SW 1271 (cell line): ENCODE measurements at regions not wholly inside any gene's neighbourhood (a gene's known extent, or its start where the extent isn't known, plus 50 kb on each side); places are given as distances from the start of the nearest gene placed in this dataset.

Source experiments
- DNase-seq, 2 experiments: peaks; one replicate each; lab custom pipeline; 2025; lab: John Stamatoyannopoulos, UW

- DNase-seq = no peak
These were observed 326.7 kb downstream of the ATP23 start for GRCh38 chr12:58268069-58268468.

GRCh38 chr12:58269476-58269875, 328.1 kb downstream of the ATP23 start:
- DNase-seq = no peak

GRCh38 chr12:58270966-58271705, 329.8 kb downstream of the ATP23 start:
- DNase-seq = no peak

GRCh38 chr12:58272461-58272860, 331.1 kb downstream of the ATP23 start:
- DNase-seq = no peak

GRCh38 chr12:58277231-58277630, 335.9 kb downstream of the ATP23 start:
- no peak for DNase-seq

- no peak for DNase-seq
These were observed 342.2 kb downstream of the ATP23 start for GRCh38 chr12:58283553-58283952.

GRCh38 chr12:58285551-58285950, 344.2 kb downstream of the ATP23 start:
- no peak for DNase-seq

GRCh38 chr12:58286353-58286752, 345.0 kb downstream of the ATP23 start:
- DNase-seq = no peak

- DNase-seq = no peak
These were observed 346.8 kb downstream of the ATP23 start for GRCh38 chr12:58288190-58288589.

- no peak for DNase-seq
These were observed 349.7 kb downstream of the ATP23 start for GRCh38 chr12:58291106-58291505.

GRCh38 chr12:58293308-58293982, 352.1 kb downstream of the ATP23 start:
- no peak for DNase-seq

- DNase-seq = no peak
These were observed 353.9 kb downstream of the ATP23 start for GRCh38 chr12:58295268-58295667.

- no peak for DNase-seq
These were observed 355.5 kb downstream of the ATP23 start for GRCh38 chr12:58296863-58297262.

GRCh38 chr12:58298803-58299202, 357.4 kb downstream of the ATP23 start:
- DNase-seq = no peak

GRCh38 chr12:58299371-58299770, 358.0 kb downstream of the ATP23 start:
- DNase-seq = no peak

- no peak for DNase-seq
These were observed 359.8 kb downstream of the ATP23 start for GRCh38 chr12:58301038-58301729.

GRCh38 chr12:58301730-58302122, 360.4 kb downstream of the ATP23 start:
- no peak for DNase-seq

- no peak for DNase-seq
These were observed 361.2 kb downstream of the ATP23 start for GRCh38 chr12:58302487-58303011.

- no peak for DNase-seq
These were observed 365.1 kb downstream of the ATP23 start for GRCh38 chr12:58306266-58307000.

- DNase-seq = no peak
These were observed 368.4 kb downstream of the ATP23 start for GRCh38 chr12:58309806-58310205.

- peak in 1 of 2 experiments; percentile 58 for DNase-seq
These were observed 369.0 kb downstream of the ATP23 start for GRCh38 chr12:58310368-58310767.
